ENCODE measurements at regions not wholly inside any gene's neighbourhood (a gene's known extent, or its start where the extent isn't known, plus 50 kb on each side); places are given as distances from the start of the nearest gene placed in this dataset.

- TF ChIP-seq, protein P1, sequence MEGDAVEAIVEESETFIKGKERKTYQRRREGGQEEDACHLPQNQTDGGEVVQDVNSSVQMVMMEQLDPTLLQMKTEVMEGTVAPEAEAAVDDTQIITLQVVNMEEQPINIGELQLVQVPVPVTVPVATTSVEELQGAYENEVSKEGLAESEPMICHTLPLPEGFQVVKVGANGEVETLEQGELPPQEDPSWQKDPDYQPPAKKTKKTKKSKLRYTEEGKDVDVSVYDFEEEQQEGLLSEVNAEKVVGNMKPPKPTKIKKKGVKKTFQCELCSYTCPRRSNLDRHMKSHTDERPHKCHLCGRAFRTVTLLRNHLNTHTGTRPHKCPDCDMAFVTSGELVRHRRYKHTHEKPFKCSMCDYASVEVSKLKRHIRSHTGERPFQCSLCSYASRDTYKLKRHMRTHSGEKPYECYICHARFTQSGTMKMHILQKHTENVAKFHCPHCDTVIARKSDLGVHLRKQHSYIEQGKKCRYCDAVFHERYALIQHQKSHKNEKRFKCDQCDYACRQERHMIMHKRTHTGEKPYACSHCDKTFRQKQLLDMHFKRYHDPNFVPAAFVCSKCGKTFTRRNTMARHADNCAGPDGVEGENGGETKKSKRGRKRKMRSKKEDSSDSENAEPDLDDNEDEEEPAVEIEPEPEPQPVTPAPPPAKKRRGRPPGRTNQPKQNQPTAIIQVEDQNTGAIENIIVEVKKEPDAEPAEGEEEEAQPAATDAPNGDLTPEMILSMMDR (IDR thresholded peaks at IDR 0.05): no peak
- TF ChIP-seq EZH2 (IDR thresholded peaks at IDR 0.05): no peak
- no peak for TF ChIP-seq EZH2phosphoT487 (IDR thresholded peaks at IDR 0.05)
Measured at GRCh38 chr1:198967566-198967965, 328.7 kb downstream of the PTPRC start.

All from neural progenitor cell (in vitro differentiated cells).